Esophagus squamous epithelium (tissue), 4 donors: ENCODE measurements at regions not wholly inside any gene's neighbourhood (a gene's known extent, or its start where the extent isn't known, plus 50 kb on each side); places are given as distances from the start of the nearest gene placed in this dataset.

Source experiments
- CTCF ChIP-seq, 6 experiments: fragments of 450-650 bp in 4 of 6; fragments of 200-600 bp in 2 of 6; sonication (generic) in 2 of 6; IDR thresholded peaks; one replicate each; pipeline ENCODE4 v1.5.1; 2016 to 2019; ENCODE audit warnings: antibody characterized with exemption in 6 of 6, mild to moderate bottlenecking in 4 of 6, moderate library complexity in 4 of 6
- POLR2A ChIP-seq, 4 donors: fragments of 450-650 bp; IDR thresholded peaks; one replicate each; pipeline ENCODE4 v1.6.1; 2017; ENCODE audit warnings: antibody characterized with exemption in 4 of 4, mild to moderate bottlenecking in 4 of 4, moderate library complexity in 3 of 4

- TF ChIP-seq CTCF (IDR thresholded peaks at IDR 0.05) (no peak), POLR2A (IDR thresholded peaks at IDR 0.05) (no peak)
Observed at GRCh38 chr6:156268849-156269248, 508.3 kb upstream of the ARID1B start.
